ENCODE measurements at regions not wholly inside any gene's neighbourhood (a gene's known extent, or its start where the extent isn't known, plus 50 kb on each side); places are given as distances from the start of the nearest gene placed in this dataset.

DNA sequence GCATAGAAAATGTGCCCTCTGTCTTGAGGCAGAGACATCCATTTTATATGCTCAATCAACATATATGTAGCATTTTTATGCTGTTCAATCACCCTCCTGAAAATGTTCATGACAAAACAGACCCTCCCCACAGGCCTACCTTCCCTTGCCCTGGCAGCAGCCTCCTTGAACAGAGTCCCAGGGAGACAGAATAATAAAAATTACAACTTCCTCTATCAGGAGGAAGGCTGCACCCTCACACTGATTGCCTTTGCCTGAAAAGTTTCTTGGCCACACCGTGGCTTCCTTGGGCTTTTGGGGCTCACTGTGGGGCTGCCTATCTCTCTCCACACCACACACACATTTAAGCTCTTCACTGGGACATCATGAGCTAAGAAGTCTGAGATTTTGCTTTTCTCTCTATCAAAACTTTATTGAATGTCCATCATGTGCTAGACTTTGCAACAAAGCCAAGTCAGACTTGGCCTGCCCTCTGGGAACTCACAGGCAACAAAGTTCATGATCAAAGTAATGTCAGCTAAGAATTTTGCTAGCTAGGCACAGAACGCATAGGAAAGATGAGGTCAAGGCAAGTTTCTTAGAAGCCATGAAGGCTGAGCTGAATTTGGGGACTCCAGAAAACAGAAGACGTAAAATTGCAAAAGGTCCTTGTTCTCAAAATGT is 101.6 kb downstream of the BCL2L11 start:
- TF ChIP-seq ZNF274 (IDR thresholded peaks at IDR 0.05; ENCODE audit: low read depth, low read length), result no peak
- no peak for TF ChIP-seq YY1 (IDR thresholded peaks at IDR 0.05; ENCODE audit: insufficient read depth, insufficient read length)
- no peak for TF ChIP-seq SUZ12 (IDR thresholded peaks at IDR 0.05; ENCODE audit: extremely low read depth, insufficient read depth, insufficient read length)

Measured in NT2/D1 (cell line).